Hematopoietic multipotent progenitor cell treated with erythropoietin and hydrocortisone succinate and interleukin-3 and kit ligand, for 6 days (in vitro differentiated cells): ENCODE measurements at regions not wholly inside any gene's neighbourhood (a gene's known extent, or its start where the extent isn't known, plus 50 kb on each side); places are given as distances from the start of the nearest gene placed in this dataset.
"Not testable (repeated sequence)": the region's sequence is repeated elsewhere in the genome, so short reads cannot be mapped to it uniquely, and the experiment has no call there.

Experiments
- DNase-seq: peaks from one replicate; pipeline ENCODE4 v3.0.0-alpha.2; 2015

- no peak for DNase-seq
Measured at GRCh38 chr1:168490306-168490705, 53.5 kb downstream of the XCL2 start.

- peak; percentile 44 for DNase-seq
Measured at GRCh38 chr1:168488138-168488537, 55.7 kb downstream of the XCL2 start.

- not testable (repeated sequence) for DNase-seq
Measured at GRCh38 chr1:168486820-168487219, 57.0 kb downstream of the XCL2 start.

GRCh38 chr1:168485048-168485447 is 58.7 kb downstream of the XCL2 start:
- peak; percentile 46 for DNase-seq

GRCh38 chr1:168484083-168484482 is 59.7 kb downstream of the XCL2 start:
- no peak for DNase-seq

GRCh38 chr1:168483539-168483938 is 60.3 kb downstream of the XCL2 start:
- no peak for DNase-seq

- DNase-seq: no peak
Measured at GRCh38 chr1:168482106-168482505, 61.7 kb downstream of the XCL2 start.

- DNase-seq: no peak
Measured at GRCh38 chr1:168481586-168481985, 62.2 kb downstream of the XCL2 start.

GRCh38 chr1:168480997-168481396 is 62.8 kb downstream of the XCL2 start:
- DNase-seq: no peak

GRCh38 chr1:168477792-168478191 is 66.0 kb downstream of the XCL2 start:
- DNase-seq: no peak

GRCh38 chr1:168476588-168477385 is 67.0 kb downstream of the XCL2 start:
- no peak for DNase-seq

- no peak for DNase-seq
Measured at GRCh38 chr1:168474322-168474721, 69.5 kb downstream of the XCL2 start.

- DNase-seq: no peak
Measured at GRCh38 chr1:168473126-168473525, 70.7 kb downstream of the XCL2 start.

- DNase-seq: no peak
Measured at GRCh38 chr1:168472223-168472622, 71.6 kb downstream of the XCL2 start.

- peak; percentile 38 for DNase-seq
Measured at GRCh38 chr1:168470901-168471431, 72.8 kb downstream of the XCL2 start.

- DNase-seq: peak; percentile 93
Measured at GRCh38 chr1:168469690-168470089, 74.1 kb downstream of the XCL2 start.

GRCh38 chr1:168468822-168469221 is 75.0 kb downstream of the XCL2 start:
- no peak for DNase-seq

GRCh38 chr1:168468042-168468809 is 75.6 kb downstream of the XCL2 start:
- DNase-seq: no peak

GRCh38 chr1:168467452-168467851 is 76.3 kb downstream of the XCL2 start:
- DNase-seq: no peak

- DNase-seq: no peak
Measured at GRCh38 chr1:168466714-168467131, 77.1 kb downstream of the XCL2 start.

- peak; percentile 63 for DNase-seq
Measured at GRCh38 chr1:168466092-168466713, 77.6 kb downstream of the XCL2 start.

- DNase-seq: not testable (repeated sequence)
Measured at GRCh38 chr1:168461108-168461507, 82.7 kb downstream of the XCL2 start.

- not testable (repeated sequence) for DNase-seq
Measured at GRCh38 chr1:168457296-168457695, 86.5 kb downstream of the XCL2 start.
